Keratinocyte (primary cell): ENCODE measurements at regions not wholly inside any gene's neighbourhood (a gene's known extent, or its start where the extent isn't known, plus 50 kb on each side); places are given as distances from the start of the nearest gene placed in this dataset.
A peak's percentile ranks its signal among the peaks of the same experiment; 100 is the strongest.

Experiments
- DNase-seq: peaks from one replicate; pipeline ENCODE4 v3.0.0-alpha.2; 2011; ENCODE audit warnings: low read depth, missing footprints, low spot score
- FAIRE-seq: peaks from 2 replicates; lab custom pipeline; 2011; peaks lifted over from hg19 to GRCh38; lab: Jason Lieb, UNC
- H2AFZ ChIP-seq: 2 replicates; pipeline ENCODE4 v1.6.0; 2012; ENCODE audit warnings: low read length, control low read depth, inconsistent platforms; ENCODE audit not compliant: control insufficient read depth
- H3K27ac ChIP-seq: 2 replicates; pipeline ENCODE4 v1.5.1; 2011; ENCODE audit warnings: low read length; ENCODE audit not compliant: control insufficient read depth, insufficient read depth
- H3K27me3 ChIP-seq: 3 replicates; pipeline ENCODE4 v1.6.0; 2011; ENCODE audit warnings: low read length; ENCODE audit not compliant: control insufficient read depth, insufficient read depth; ENCODE audit errors: extremely low read depth
- H3K36me3 ChIP-seq, 2 experiments: 2 replicates in 1 of 2; 3 replicates in 1 of 2; pipeline ENCODE4 v1.5.1; 2011; ENCODE audit warnings: low read length in 2 of 2, mild to moderate bottlenecking in 1 of 2; ENCODE audit not compliant: control insufficient read depth in 2 of 2, insufficient read depth in 2 of 2; ENCODE audit errors: extremely low read depth in 1 of 2
- H3K4me1 ChIP-seq: 3 replicates; pipeline ENCODE4 v1.5.1; 2011; ENCODE audit warnings: low read length; ENCODE audit not compliant: control insufficient read depth, insufficient read depth; ENCODE audit errors: extremely low read depth
- H3K4me2 ChIP-seq: 3 replicates; pipeline ENCODE4 v1.6.0; 2011; ENCODE audit warnings: low read depth, low read length; ENCODE audit not compliant: control insufficient read depth, insufficient read depth; ENCODE audit errors: extremely low read depth
- H3K4me3 ChIP-seq, 3 experiments: fragments of 200-600 bp in 1 of 3; sonication (generic) in 1 of 3; 2 replicates in 2 of 3; 3 replicates in 1 of 3; pipeline ENCODE4 v1.5.1; 2011 to 2016; ENCODE audit warnings: low read length in 3 of 3, mild to moderate bottlenecking in 3 of 3, control low read depth in 2 of 3, inconsistent platforms in 1 of 3, low read depth in 1 of 3, mixed read lengths in 1 of 3, mixed run types in 1 of 3, moderate library complexity in 1 of 3; ENCODE audit not compliant: control insufficient read depth in 2 of 3, insufficient read depth in 2 of 3; ENCODE audit errors: extremely low read depth in 1 of 3
- H3K79me2 ChIP-seq: 2 replicates; pipeline ENCODE4 v1.6.0; 2012; ENCODE audit warnings: low read length; ENCODE audit not compliant: control insufficient read depth, insufficient read depth
- H3K9ac ChIP-seq: 3 replicates; pipeline ENCODE4 v1.6.0; 2011; ENCODE audit warnings: low read length; ENCODE audit not compliant: control insufficient read depth, insufficient read depth; ENCODE audit errors: extremely low read depth
- H3K9me1 ChIP-seq: 3 replicates; pipeline ENCODE4 v1.6.0; 2011; ENCODE audit warnings: low read length; ENCODE audit not compliant: control insufficient read depth, insufficient read depth; ENCODE audit errors: extremely low read depth
- H3K9me3 ChIP-seq: 2 replicates; pipeline ENCODE4 v1.5.1; 2012; ENCODE audit warnings: low read depth, low read length; ENCODE audit not compliant: control insufficient read depth
- H4K20me1 ChIP-seq: 3 replicates; pipeline ENCODE4 v1.6.0; 2011; ENCODE audit warnings: low read length; ENCODE audit not compliant: control insufficient read depth, insufficient read depth; ENCODE audit errors: extremely low read depth
- CTCF ChIP-seq, 3 experiments: IDR thresholded peaks in 1 of 3; conservative IDR thresholded peaks in 1 of 3; optimal IDR thresholded peaks in 1 of 3; 2 replicates in 2 of 3; 3 replicates in 1 of 3; pipeline versions ENCODE3 to v1.5.1; 2011; ENCODE audit warnings: low read length in 3 of 3, mild to moderate bottlenecking in 3 of 3, moderate library complexity in 2 of 3, control low read depth in 1 of 3, inconsistent platforms in 1 of 3; ENCODE audit not compliant: insufficient read depth in 2 of 3; ENCODE audit errors: extremely low read depth in 1 of 3
- EZH2 ChIP-seq: IDR thresholded peaks from one replicate; pipeline ENCODE4 v1.6.1; 2012; ENCODE audit warnings: inconsistent platforms, mild to moderate bottlenecking, low read length, moderate library complexity
- dilution Hi-C: fragments of 300-500 bp; cut with MboI; formaldehyde crosslinking; loops from one replicate; pipeline ENCODE4 v1.7.0; 2020; ENCODE audit warnings: low sequenced_read_pairs; ENCODE audit not compliant: extremely low pct_ligation_motif_present

- H3K27ac ChIP-seq, result no peak overlapping the region
- H3K9me1 ChIP-seq, result no peaks in the 10 kb centered on the region
- H4K20me1 ChIP-seq, result no peaks in the 10 kb centered on the region
- H2AFZ ChIP-seq, result no peak overlapping the region
- H3K9me3 ChIP-seq, result no peaks in the 10 kb centered on the region
- dilution Hi-C loops, result no loop called here
- DNase-seq (peak; percentile 23), FAIRE-seq (peak; percentile 74)
- H3K4me2 ChIP-seq, result no peak overlapping the region
- no peaks in the 10 kb centered on the region for H3K4me1 ChIP-seq
- H3K79me2 ChIP-seq, result no peaks in the 10 kb centered on the region
- no peak for TF ChIP-seq EZH2
- TF ChIP-seq CTCF (optimal IDR thresholded peaks at IDR 0.05 in 1 of 3, IDR thresholded peaks at IDR 0.05 in 1 of 3, conservative IDR thresholded peaks at IDR 0.05 in 1 of 3; ENCODE audit: extremely low read depth in 1 of 3, insufficient read depth in 2 of 3, low read length in 3 of 3), result peak; percentile 67 to 95 (median 73)
- H3K9ac ChIP-seq, result no peak overlapping the region
- no peak overlapping the region for H3K4me3 ChIP-seq
- H3K36me3 ChIP-seq, result no peaks in the 10 kb centered on the region
- no peaks in the 10 kb centered on the region for H3K27me3 ChIP-seq
Measured at GRCh38 chr3:83523470-83524073, 1435.2 kb upstream of the CADM2 start.

GRCh38 chr3:83524901-83525300, 1433.9 kb upstream of the CADM2 start:
- H3K4me1 ChIP-seq, result no peaks in the 10 kb centered on the region
- dilution Hi-C loops, result no loop called here
- no peaks in the 10 kb centered on the region for H4K20me1 ChIP-seq
- no peak overlapping the region for H2AFZ ChIP-seq
- no peaks in the 10 kb centered on the region for H3K79me2 ChIP-seq
- H3K9me3 ChIP-seq, result no peaks in the 10 kb centered on the region
- no peaks in the 10 kb centered on the region for H3K36me3 ChIP-seq
- TF ChIP-seq EZH2 (no peak), CTCF (optimal IDR thresholded peaks at IDR 0.05 in 1 of 3, IDR thresholded peaks at IDR 0.05 in 1 of 3, conservative IDR thresholded peaks at IDR 0.05 in 1 of 3; ENCODE audit: extremely low read depth in 1 of 3, insufficient read depth in 2 of 3, low read length in 3 of 3) (no peak)
- no peak overlapping the region for H3K4me2 ChIP-seq
- no peaks in the 10 kb centered on the region for H3K27me3 ChIP-seq
- H3K9ac ChIP-seq, result no peak overlapping the region
- no peak overlapping the region for H3K27ac ChIP-seq
- no peak overlapping the region for H3K4me3 ChIP-seq
- FAIRE-seq, result no peak
- H3K9me1 ChIP-seq, result no peaks in the 10 kb centered on the region
- DNase-seq, result no peak
